ENCODE measurements at regions not wholly inside any gene's neighbourhood (a gene's known extent, or its start where the extent isn't known, plus 50 kb on each side); places are given as distances from the start of the nearest gene placed in this dataset.

DNA sequence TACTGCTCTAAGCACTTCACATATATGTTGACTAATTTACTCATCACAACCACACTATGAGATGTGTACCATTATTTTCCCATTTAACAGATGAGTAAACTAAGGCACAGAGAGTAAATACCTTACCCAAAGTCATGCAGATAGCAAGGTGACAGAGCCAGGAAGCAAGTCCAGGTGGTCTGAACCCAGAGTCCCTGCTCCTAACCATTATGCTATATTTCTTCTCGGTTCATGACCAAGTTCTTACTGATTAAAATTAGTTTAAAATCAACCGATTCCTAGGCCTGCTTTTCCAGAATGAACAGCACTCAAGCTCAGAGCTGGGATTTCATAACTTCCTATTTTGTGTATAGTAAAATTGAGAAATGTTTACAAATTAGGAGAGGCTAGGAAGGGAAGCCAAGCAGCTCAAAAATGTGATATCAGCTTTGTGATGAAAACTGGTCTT is 85.5 kb upstream of the EGLN3 start:
- Mint-ChIP-seq H3K9me3 (no peaks in the 10 kb centered on the region), H3K4me1 (no peaks in the 10 kb centered on the region), H3K4me3 (no peak overlapping the region), H3K27me3 (ENCODE audit: low read depth) (no peaks in the 10 kb centered on the region), H3K27ac (no peak overlapping the region), H3K36me3 (no peaks in the 10 kb centered on the region)
- ATAC-seq (no peak), DNase-seq (ENCODE audit: low spot score) (no peak)
- ChIA-PET POLR2A (no interaction called here), CTCF (no interaction called here)
- TF ChIP-seq, protein P1, sequence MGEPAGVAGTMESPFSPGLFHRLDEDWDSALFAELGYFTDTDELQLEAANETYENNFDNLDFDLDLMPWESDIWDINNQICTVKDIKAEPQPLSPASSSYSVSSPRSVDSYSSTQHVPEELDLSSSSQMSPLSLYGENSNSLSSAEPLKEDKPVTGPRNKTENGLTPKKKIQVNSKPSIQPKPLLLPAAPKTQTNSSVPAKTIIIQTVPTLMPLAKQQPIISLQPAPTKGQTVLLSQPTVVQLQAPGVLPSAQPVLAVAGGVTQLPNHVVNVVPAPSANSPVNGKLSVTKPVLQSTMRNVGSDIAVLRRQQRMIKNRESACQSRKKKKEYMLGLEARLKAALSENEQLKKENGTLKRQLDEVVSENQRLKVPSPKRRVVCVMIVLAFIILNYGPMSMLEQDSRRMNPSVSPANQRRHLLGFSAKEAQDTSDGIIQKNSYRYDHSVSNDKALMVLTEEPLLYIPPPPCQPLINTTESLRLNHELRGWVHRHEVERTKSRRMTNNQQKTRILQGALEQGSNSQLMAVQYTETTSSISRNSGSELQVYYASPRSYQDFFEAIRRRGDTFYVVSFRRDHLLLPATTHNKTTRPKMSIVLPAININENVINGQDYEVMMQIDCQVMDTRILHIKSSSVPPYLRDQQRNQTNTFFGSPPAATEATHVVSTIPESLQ (CRISPR knock-in tag; IDR thresholded peaks at IDR 0.05): no peak
- TF ChIP-seq TEAD1 (CRISPR knock-in tag; IDR thresholded peaks at IDR 0.05) (no peak), JAZF1 (CRISPR knock-in tag; IDR thresholded peaks at IDR 0.05) (no peak)

GRCh38 chr14:34035934-34036250 is 85.0 kb upstream of the EGLN3 start:
- no peaks in the 10 kb centered on the region for H3K36me3 Mint-ChIP-seq
- ATAC-seq (no peak), DNase-seq (ENCODE audit: low spot score) (no peak)
- no peaks in the 10 kb centered on the region for H3K4me1 Mint-ChIP-seq
- ChIA-PET POLR2A (no interaction called here), CTCF (no interaction called here)
- H3K27me3 Mint-ChIP-seq (ENCODE audit: low read depth): no peaks in the 10 kb centered on the region
- no peaks in the 10 kb centered on the region for H3K9me3 Mint-ChIP-seq
- H3K27ac Mint-ChIP-seq: no peak overlapping the region
- H3K4me3 Mint-ChIP-seq: no peak overlapping the region
- TF ChIP-seq IRF2 (CRISPR knock-in tag; IDR thresholded peaks at IDR 0.05; ENCODE audit: borderline replicate concordance, low read depth): no peak

GRCh38 chr14:34035177-34035933 is 84.5 kb upstream of the EGLN3 start:
- POLR2A ChIA-PET: no interaction called here
- DNase-seq (ENCODE audit: low spot score): no peak
- no peaks in the 10 kb centered on the region for H3K4me1 Mint-ChIP-seq
- CTCF ChIA-PET: no interaction called here
- H3K27me3 Mint-ChIP-seq (ENCODE audit: low read depth): no peaks in the 10 kb centered on the region
- ATAC-seq: no peak
- H3K4me3 Mint-ChIP-seq: no peak overlapping the region
- no peak overlapping the region for H3K27ac Mint-ChIP-seq
- no peaks in the 10 kb centered on the region for H3K9me3 Mint-ChIP-seq
- H3K36me3 Mint-ChIP-seq: no peaks in the 10 kb centered on the region
- TF ChIP-seq PRRX2 (CRISPR knock-in tag; IDR thresholded peaks at IDR 0.05): no peak
- TF ChIP-seq ZNF317 (CRISPR knock-in tag; IDR thresholded peaks at IDR 0.05; ENCODE audit: borderline replicate concordance, low read depth): no peak
- TF ChIP-seq, protein P2, sequence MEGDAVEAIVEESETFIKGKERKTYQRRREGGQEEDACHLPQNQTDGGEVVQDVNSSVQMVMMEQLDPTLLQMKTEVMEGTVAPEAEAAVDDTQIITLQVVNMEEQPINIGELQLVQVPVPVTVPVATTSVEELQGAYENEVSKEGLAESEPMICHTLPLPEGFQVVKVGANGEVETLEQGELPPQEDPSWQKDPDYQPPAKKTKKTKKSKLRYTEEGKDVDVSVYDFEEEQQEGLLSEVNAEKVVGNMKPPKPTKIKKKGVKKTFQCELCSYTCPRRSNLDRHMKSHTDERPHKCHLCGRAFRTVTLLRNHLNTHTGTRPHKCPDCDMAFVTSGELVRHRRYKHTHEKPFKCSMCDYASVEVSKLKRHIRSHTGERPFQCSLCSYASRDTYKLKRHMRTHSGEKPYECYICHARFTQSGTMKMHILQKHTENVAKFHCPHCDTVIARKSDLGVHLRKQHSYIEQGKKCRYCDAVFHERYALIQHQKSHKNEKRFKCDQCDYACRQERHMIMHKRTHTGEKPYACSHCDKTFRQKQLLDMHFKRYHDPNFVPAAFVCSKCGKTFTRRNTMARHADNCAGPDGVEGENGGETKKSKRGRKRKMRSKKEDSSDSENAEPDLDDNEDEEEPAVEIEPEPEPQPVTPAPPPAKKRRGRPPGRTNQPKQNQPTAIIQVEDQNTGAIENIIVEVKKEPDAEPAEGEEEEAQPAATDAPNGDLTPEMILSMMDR (IDR thresholded peaks at IDR 0.05): no peak
- peak; percentile 98 for TF ChIP-seq GABPB1 (CRISPR knock-in tag; IDR thresholded peaks at IDR 0.05)
- TF ChIP-seq ZNF121 (CRISPR knock-in tag; IDR thresholded peaks at IDR 0.05): no peak
- TF ChIP-seq SMAD3 (CRISPR knock-in tag; IDR thresholded peaks at IDR 0.05; ENCODE audit: borderline replicate concordance): no peak

DNA sequence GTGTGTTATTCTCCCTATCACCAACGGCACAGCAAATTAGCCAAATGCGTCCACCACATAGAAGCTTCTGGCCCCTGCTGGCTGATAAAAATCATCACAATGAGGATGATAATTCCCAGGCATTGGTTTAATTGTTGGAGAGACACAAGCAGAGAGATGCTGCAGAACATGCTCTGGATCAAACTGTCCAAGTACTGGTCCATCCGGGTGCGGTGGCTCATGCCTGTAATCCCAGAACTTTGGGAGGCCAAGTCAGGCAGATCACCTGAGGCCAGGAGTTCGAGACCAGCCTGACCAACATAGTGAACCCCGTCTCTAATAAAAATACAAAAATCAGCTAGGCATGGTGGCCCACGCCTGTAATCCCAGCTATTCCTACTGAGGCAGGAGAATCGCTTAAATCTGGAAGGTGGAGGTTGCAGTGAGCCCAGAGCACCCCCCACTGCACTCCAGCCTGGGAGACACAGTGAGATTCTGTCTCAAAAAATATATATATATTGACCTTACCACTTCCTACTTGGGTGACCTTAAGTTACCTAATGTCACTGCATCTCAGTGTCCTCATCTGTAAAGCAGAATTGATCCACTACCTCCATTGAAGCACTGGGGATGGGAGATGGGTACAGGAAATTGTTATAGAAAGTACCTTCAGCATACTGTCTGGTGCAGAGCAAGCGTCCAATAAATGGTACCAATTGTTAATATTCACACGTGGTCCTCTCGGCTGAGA is 83.7 kb upstream of the EGLN3 start:
- H3K4me3 Mint-ChIP-seq: no peak overlapping the region
- no peak overlapping the region for H3K27ac Mint-ChIP-seq
- no peaks in the 10 kb centered on the region for H3K36me3 Mint-ChIP-seq
- H3K9me3 Mint-ChIP-seq: no peaks in the 10 kb centered on the region
- CTCF ChIA-PET: interaction anchor here (1.4 kb wide), 1 partner anchor 185 kb away, joined by 6 read pairs; no protein-coding TSS in a partner anchor
- POLR2A ChIA-PET: no interaction called here
- no peaks in the 10 kb centered on the region for H3K27me3 Mint-ChIP-seq (ENCODE audit: low read depth)
- DNase-seq (ENCODE audit: low spot score) (no peak), ATAC-seq (no peak)
- peaks cover 2% of the 10 kb centered on the region for H3K4me1 Mint-ChIP-seq
- no peak for TF ChIP-seq SP1 (CRISPR knock-in tag; conservative IDR thresholded peaks at IDR 0.05)
- no peak for TF ChIP-seq AFF4 (CRISPR knock-in tag; IDR thresholded peaks at IDR 0.05; ENCODE audit: borderline replicate concordance)
- TF ChIP-seq NFATC4 (CRISPR knock-in tag; IDR thresholded peaks at IDR 0.05): no peak
- TF ChIP-seq PRDM15 (CRISPR knock-in tag; IDR thresholded peaks at IDR 0.05): no peak
- TF ChIP-seq ATF3 (CRISPR knock-in tag; conservative IDR thresholded peaks at IDR 0.05): no peak
- TF ChIP-seq MXD4 (CRISPR knock-in tag; IDR thresholded peaks at IDR 0.05; ENCODE audit: borderline replicate concordance): no peak
- TF ChIP-seq GRHL2 (CRISPR knock-in tag; IDR thresholded peaks at IDR 0.05; ENCODE audit: insufficient replicate concordance, severe bottlenecking): no peak
